SK-N-SH treated with all-trans-retinoic acid at 6 μM for 48 hours (cell line): ENCODE measurements at regions not wholly inside any gene's neighbourhood (a gene's known extent, or its start where the extent isn't known, plus 50 kb on each side); places are given as distances from the start of the nearest gene placed in this dataset.

ENCODE experiments used
- ATAC-seq: fragments of 200-7000 bp; cut with Tn5 transposase; 3 replicates; pipeline ENCODE4 v1.9.1; 2020; ENCODE audit warnings: mild to moderate bottlenecking, moderate library complexity
- ARNTL ChIP-seq: fragments of 450-650 bp; formaldehyde crosslinking; IDR thresholded peaks from 2 replicates; pipeline ENCODE4 v1.5.0; 2020; ENCODE audit warnings: low read depth, mild to moderate bottlenecking, moderate library complexity, borderline replicate concordance
- BACH2 ChIP-seq: fragments of 250-450 bp; sonication (Bioruptor Pico); IDR thresholded peaks from 2 replicates; pipeline ENCODE4 v1.9.0; 2021; ENCODE audit warnings: mild to moderate bottlenecking, borderline replicate concordance
- CREB5 ChIP-seq: fragments of 250-450 bp; sonication (Bioruptor Pico); IDR thresholded peaks from 2 replicates; pipeline ENCODE4 v1.5.1; 2020; ENCODE audit warnings: low read depth, mild to moderate bottlenecking, moderate library complexity
- ESRRG ChIP-seq: fragments of 250-450 bp; sonication (Bioruptor Pico); IDR thresholded peaks from 2 replicates; pipeline ENCODE4 v1.6.1; 2021; ENCODE audit warnings: mild to moderate bottlenecking
- GLIS3 ChIP-seq: fragments of 250-450 bp; sonication (Bioruptor Pico); IDR thresholded peaks from 2 replicates; pipeline ENCODE4 v1.5.0; 2020; ENCODE audit warnings: mild to moderate bottlenecking, moderate library complexity
- ISL1 ChIP-seq: fragments of 250-450 bp; sonication (Bioruptor Pico); IDR thresholded peaks from 2 replicates; pipeline ENCODE4 v2.1.2; 2022; ENCODE audit warnings: mild to moderate bottlenecking, moderate library complexity
- OSR1 ChIP-seq: fragments of 250-450 bp; sonication (Bioruptor Pico); IDR thresholded peaks from 2 replicates; pipeline ENCODE4 v1.8.0; 2022; ENCODE audit warnings: moderate library complexity, mild to moderate bottlenecking, inconsistent platforms
- POU6F1 ChIP-seq: fragments of 250-450 bp; sonication (Bioruptor Pico); IDR thresholded peaks from 2 replicates; pipeline ENCODE4 v1.8.0; 2021; ENCODE audit warnings: low read depth, mild to moderate bottlenecking, moderate library complexity, borderline replicate concordance
- PPARA ChIP-seq: fragments of 250-450 bp; sonication (Bioruptor Pico); IDR thresholded peaks from 2 replicates; pipeline ENCODE4 v1.5.0; 2020; ENCODE audit warnings: mild to moderate bottlenecking, borderline replicate concordance
- RARB ChIP-seq: fragments of 250-450 bp; sonication (Bioruptor Pico); IDR thresholded peaks from 2 replicates; pipeline ENCODE4 v1.8.0; 2021; ENCODE audit warnings: mild to moderate bottlenecking, moderate library complexity
- TCF4 ChIP-seq: fragments of 250-450 bp; sonication (Bioruptor Pico); IDR thresholded peaks from 2 replicates; pipeline ENCODE4 v1.8.0; 2021; ENCODE audit warnings: mild to moderate bottlenecking, moderate library complexity, borderline replicate concordance
- TOX ChIP-seq: fragments of 250-450 bp; sonication (Bioruptor Pico); IDR thresholded peaks from 2 replicates; pipeline ENCODE4 v1.8.0; 2021; ENCODE audit warnings: mild to moderate bottlenecking, moderate library complexity, borderline replicate concordance
- ZC3H10 ChIP-seq: fragments of 250-450 bp; sonication (Bioruptor Pico); IDR thresholded peaks from 2 replicates; pipeline ENCODE4 v1.5.1; 2021; ENCODE audit warnings: mild to moderate bottlenecking, moderate library complexity
- ZFP3 ChIP-seq: fragments of 250-450 bp; sonication (Bioruptor Pico); IDR thresholded peaks from 2 replicates; pipeline ENCODE4 v1.5.0; 2020; ENCODE audit warnings: mild to moderate bottlenecking, moderate library complexity
- ZFP30 ChIP-seq: fragments of 450-650 bp; formaldehyde crosslinking; IDR thresholded peaks from 2 replicates; pipeline ENCODE4 v1.5.0; 2022; ENCODE audit warnings: mild to moderate bottlenecking, moderate library complexity
- ZNF70 ChIP-seq: fragments of 450-650 bp; formaldehyde crosslinking; IDR thresholded peaks from 2 replicates; pipeline ENCODE4 v1.5.0; 2020; ENCODE audit warnings: mild to moderate bottlenecking, moderate library complexity
- ZNF8 ChIP-seq: fragments of 450-650 bp; formaldehyde crosslinking; IDR thresholded peaks from 2 replicates; pipeline ENCODE4 v1.5.0; 2020; ENCODE audit warnings: mild to moderate bottlenecking, moderate library complexity
- TF ChIP-seq, protein P1 (sequence below): fragments of 250-450 bp; sonication (Bioruptor Pico); IDR thresholded peaks from 2 replicates; pipeline ENCODE4 v1.5.1; 2021; ENCODE audit warnings: mild to moderate bottlenecking, moderate library complexity
- TF ChIP-seq, protein P2 (sequence below): fragments of 250-450 bp; sonication (Bioruptor Pico); IDR thresholded peaks from 2 replicates; pipeline ENCODE4 v1.5.0; 2020; ENCODE audit warnings: mild to moderate bottlenecking, moderate library complexity

DNA sequence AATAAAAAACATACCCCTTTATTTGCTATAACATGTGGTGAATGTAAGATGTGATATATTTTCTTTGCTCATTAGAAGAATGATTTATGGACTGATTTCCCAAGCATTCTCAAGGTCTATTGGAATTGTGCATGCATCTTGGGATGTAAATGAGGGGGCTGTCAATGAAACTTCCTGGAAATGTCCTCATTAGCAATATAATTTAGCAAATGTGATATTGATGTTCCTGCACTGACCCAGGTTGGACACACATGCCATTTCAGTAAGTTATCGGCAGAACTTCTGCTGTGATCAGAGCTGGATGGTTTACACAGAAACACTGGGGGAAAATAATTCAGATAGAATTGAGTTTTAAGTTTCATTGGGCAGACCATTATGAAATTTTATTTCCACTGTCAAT is 99.9 kb downstream of the ELOVL4 start:
- no peak for ATAC-seq
- no peak for TF ChIP-seq ISL1
- TF ChIP-seq ARNTL = no peak
- no peak for TF ChIP-seq CREB5 (CRISPR knock-in tag)
- TF ChIP-seq, protein P1, sequence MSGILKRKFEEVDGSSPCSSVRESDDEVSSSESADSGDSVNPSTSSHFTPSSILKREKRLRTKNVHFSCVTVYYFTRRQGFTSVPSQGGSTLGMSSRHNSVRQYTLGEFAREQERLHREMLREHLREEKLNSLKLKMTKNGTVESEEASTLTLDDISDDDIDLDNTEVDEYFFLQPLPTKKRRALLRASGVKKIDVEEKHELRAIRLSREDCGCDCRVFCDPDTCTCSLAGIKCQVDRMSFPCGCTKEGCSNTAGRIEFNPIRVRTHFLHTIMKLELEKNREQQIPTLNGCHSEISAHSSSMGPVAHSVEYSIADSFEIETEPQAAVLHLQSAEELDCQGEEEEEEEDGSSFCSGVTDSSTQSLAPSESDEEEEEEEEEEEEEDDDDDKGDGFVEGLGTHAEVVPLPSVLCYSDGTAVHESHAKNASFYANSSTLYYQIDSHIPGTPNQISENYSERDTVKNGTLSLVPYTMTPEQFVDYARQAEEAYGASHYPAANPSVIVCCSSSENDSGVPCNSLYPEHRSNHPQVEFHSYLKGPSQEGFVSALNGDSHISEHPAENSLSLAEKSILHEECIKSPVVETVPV = no peak
- no peak for TF ChIP-seq ESRRG (CRISPR knock-in tag)
- TF ChIP-seq ZFP3 (CRISPR knock-in tag) = no peak
- no peak for TF ChIP-seq OSR1
- TF ChIP-seq ZNF70 (CRISPR knock-in tag) = no peak
- no peak for TF ChIP-seq TOX (CRISPR knock-in tag)
- TF ChIP-seq GLIS3 = no peak
- TF ChIP-seq, protein P2, sequence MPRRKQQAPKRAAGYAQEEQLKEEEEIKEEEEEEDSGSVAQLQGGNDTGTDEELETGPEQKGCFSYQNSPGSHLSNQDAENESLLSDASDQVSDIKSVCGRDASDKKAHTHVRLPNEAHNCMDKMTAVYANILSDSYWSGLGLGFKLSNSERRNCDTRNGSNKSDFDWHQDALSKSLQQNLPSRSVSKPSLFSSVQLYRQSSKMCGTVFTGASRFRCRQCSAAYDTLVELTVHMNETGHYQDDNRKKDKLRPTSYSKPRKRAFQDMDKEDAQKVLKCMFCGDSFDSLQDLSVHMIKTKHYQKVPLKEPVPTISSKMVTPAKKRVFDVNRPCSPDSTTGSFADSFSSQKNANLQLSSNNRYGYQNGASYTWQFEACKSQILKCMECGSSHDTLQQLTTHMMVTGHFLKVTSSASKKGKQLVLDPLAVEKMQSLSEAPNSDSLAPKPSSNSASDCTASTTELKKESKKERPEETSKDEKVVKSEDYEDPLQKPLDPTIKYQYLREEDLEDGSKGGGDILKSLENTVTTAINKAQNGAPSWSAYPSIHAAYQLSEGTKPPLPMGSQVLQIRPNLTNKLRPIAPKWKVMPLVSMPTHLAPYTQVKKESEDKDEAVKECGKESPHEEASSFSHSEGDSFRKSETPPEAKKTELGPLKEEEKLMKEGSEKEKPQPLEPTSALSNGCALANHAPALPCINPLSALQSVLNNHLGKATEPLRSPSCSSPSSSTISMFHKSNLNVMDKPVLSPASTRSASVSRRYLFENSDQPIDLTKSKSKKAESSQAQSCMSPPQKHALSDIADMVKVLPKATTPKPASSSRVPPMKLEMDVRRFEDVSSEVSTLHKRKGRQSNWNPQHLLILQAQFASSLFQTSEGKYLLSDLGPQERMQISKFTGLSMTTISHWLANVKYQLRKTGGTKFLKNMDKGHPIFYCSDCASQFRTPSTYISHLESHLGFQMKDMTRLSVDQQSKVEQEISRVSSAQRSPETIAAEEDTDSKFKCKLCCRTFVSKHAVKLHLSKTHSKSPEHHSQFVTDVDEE (CRISPR knock-in tag) = no peak
- no peak for TF ChIP-seq ZFP30 (CRISPR knock-in tag)
- no peak for TF ChIP-seq ZC3H10 (CRISPR knock-in tag)
- no peak for TF ChIP-seq RARB (CRISPR knock-in tag)
- TF ChIP-seq PPARA (CRISPR knock-in tag) = no peak
- TF ChIP-seq BACH2 (CRISPR knock-in tag) = no peak
- no peak for TF ChIP-seq POU6F1 (CRISPR knock-in tag)

DNA sequence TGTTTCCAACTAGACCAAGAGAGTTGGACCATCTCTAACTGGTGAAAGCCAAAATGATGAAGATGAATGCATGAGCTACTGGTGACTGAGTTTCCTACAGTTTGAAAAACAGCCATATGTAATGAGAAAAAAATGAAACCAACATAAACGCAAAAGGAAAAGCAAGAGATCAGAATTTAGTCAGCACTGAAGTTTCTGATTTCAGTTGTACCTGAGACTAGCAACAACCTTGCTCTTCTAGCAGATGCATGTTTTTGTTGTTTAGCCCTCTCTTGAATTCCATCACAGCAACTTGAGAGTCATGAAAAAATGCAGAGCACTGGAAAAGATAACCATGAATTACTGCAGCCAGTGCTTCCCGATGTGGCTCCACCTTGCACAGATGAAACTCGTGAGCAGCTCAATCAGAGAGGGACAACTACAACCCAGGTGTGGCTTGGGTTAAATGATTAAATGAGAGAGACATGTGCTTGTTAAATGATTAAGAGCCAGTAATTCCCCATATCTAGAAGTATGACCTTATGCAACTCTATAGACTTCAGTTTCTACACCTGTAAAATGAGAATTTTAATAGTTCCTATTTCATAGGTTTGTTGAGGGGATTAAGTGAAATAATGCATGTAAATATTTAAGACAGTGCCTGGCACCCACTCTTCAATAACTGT is 104.8 kb downstream of the ELOVL4 start:
- no peak for TF ChIP-seq ESRRG (CRISPR knock-in tag)
- no peak for ATAC-seq

- TF ChIP-seq ISL1 (no peak), OSR1 (no peak), ZNF8 (CRISPR knock-in tag) (no peak), PPARA (CRISPR knock-in tag) (no peak), ZFP3 (CRISPR knock-in tag) (no peak), ZFP30 (CRISPR knock-in tag) (no peak), GLIS3 (no peak), TCF4 (CRISPR knock-in tag) (no peak), ESRRG (CRISPR knock-in tag) (no peak)
- TF ChIP-seq, all 23 proteins: peak for 0
- no peak for ATAC-seq
Observed at GRCh38 chr6:79841577-79842375, 105.6 kb downstream of the ELOVL4 start.

GRCh38 chr6:79838851-79839250 is 108.5 kb downstream of the ELOVL4 start:
- TF ChIP-seq CREB5 (CRISPR knock-in tag) (no peak), ZFP30 (CRISPR knock-in tag) (no peak), TOX (CRISPR knock-in tag) (no peak), TCF4 (CRISPR knock-in tag) (no peak)
- no peak for ATAC-seq
